ENCODE measurements at regions not wholly inside any gene's neighbourhood (a gene's known extent, or its start where the extent isn't known, plus 50 kb on each side); places are given as distances from the start of the nearest gene placed in this dataset.

GRCh38 chr9:86809759-86810367 lies 137.4 kb downstream of the GAS1 start:
- Mint-ChIP-seq H3K9me3 (ENCODE audit: low read depth, unreplicated experiment) (no peaks in the 10 kb centered on the region), H3K27me3 (ENCODE audit: unreplicated experiment) (no peaks in the 10 kb centered on the region), H3K27ac (ENCODE audit: unreplicated experiment) (no peak overlapping the region), H3K36me3 (ENCODE audit: insufficient read depth, unreplicated experiment) (no peaks in the 10 kb centered on the region), H3K4me1 (ENCODE audit: low read depth, unreplicated experiment) (no peaks in the 10 kb centered on the region), H3K4me3 (ENCODE audit: low read depth, unreplicated experiment) (no peak overlapping the region)
- intact Hi-C loops (cut with micrococcal nuclease; ENCODE audit: unreplicated experiment): no loop called here
- CTCF ChIA-PET: no interaction called here
- TF ChIP-seq CTCF (IDR thresholded peaks at IDR 0.05; ENCODE audit: unreplicated experiment): no peak
- BruUV-seq (replicated peaks): no TSS peak
- no peak for DNase-seq

- CTCF ChIA-PET: no interaction called here
- TF ChIP-seq CTCF (IDR thresholded peaks at IDR 0.05; ENCODE audit: unreplicated experiment): no peak
- H3K27me3 Mint-ChIP-seq (ENCODE audit: unreplicated experiment): no peaks in the 10 kb centered on the region
- no TSS peak for BruUV-seq (replicated peaks)
- no peaks in the 10 kb centered on the region for H3K4me1 Mint-ChIP-seq (ENCODE audit: low read depth, unreplicated experiment)
- H3K36me3 Mint-ChIP-seq (ENCODE audit: insufficient read depth, unreplicated experiment): no peaks in the 10 kb centered on the region
- DNase-seq: no peak
- no peak overlapping the region for H3K4me3 Mint-ChIP-seq (ENCODE audit: low read depth, unreplicated experiment)
- H3K27ac Mint-ChIP-seq (ENCODE audit: unreplicated experiment): no peak overlapping the region
- intact Hi-C loops (cut with micrococcal nuclease; ENCODE audit: unreplicated experiment): no loop called here
- no peaks in the 10 kb centered on the region for H3K9me3 Mint-ChIP-seq (ENCODE audit: low read depth, unreplicated experiment)
These were observed 138.2 kb downstream of the GAS1 start for GRCh38 chr9:86809151-86809550.

- Mint-ChIP-seq H3K9me3 (ENCODE audit: low read depth, unreplicated experiment) (peaks cover 3% of the 10 kb centered on the region), H3K4me3 (ENCODE audit: low read depth, unreplicated experiment) (no peak overlapping the region), H3K27me3 (ENCODE audit: unreplicated experiment) (no peaks in the 10 kb centered on the region), H3K36me3 (ENCODE audit: insufficient read depth, unreplicated experiment) (no peaks in the 10 kb centered on the region), H3K4me1 (ENCODE audit: low read depth, unreplicated experiment) (no peaks in the 10 kb centered on the region), H3K27ac (ENCODE audit: unreplicated experiment) (no peak overlapping the region)
- CTCF ChIA-PET: no interaction called here
- no peak for DNase-seq
- intact Hi-C loops (cut with micrococcal nuclease; ENCODE audit: unreplicated experiment): no loop called here
- no peak for TF ChIP-seq CTCF (IDR thresholded peaks at IDR 0.05; ENCODE audit: unreplicated experiment)
- BruUV-seq (replicated peaks): no TSS peak
These were observed 139.8 kb downstream of the GAS1 start for GRCh38 chr9:86807367-86807976.

GRCh38 chr9:86804011-86804410 lies 143.3 kb downstream of the GAS1 start:
- Mint-ChIP-seq H3K4me3 (ENCODE audit: low read depth, unreplicated experiment) (no peak overlapping the region), H3K27ac (ENCODE audit: unreplicated experiment) (no peak overlapping the region), H3K27me3 (ENCODE audit: unreplicated experiment) (no peaks in the 10 kb centered on the region), H3K36me3 (ENCODE audit: insufficient read depth, unreplicated experiment) (no peaks in the 10 kb centered on the region), H3K9me3 (ENCODE audit: low read depth, unreplicated experiment) (peaks cover 3% of the 10 kb centered on the region), H3K4me1 (ENCODE audit: low read depth, unreplicated experiment) (no peaks in the 10 kb centered on the region)
- no TSS peak for BruUV-seq (replicated peaks)
- CTCF ChIA-PET: no interaction called here
- no peak for TF ChIP-seq CTCF (IDR thresholded peaks at IDR 0.05; ENCODE audit: unreplicated experiment)
- intact Hi-C loops (cut with micrococcal nuclease; ENCODE audit: unreplicated experiment): no loop called here
- DNase-seq: no peak
